Endothelial cell of hepatic sinusoid (primary cell): ENCODE measurements at regions not wholly inside any gene's neighbourhood (a gene's known extent, or its start where the extent isn't known, plus 50 kb on each side); places are given as distances from the start of the nearest gene placed in this dataset.
"Not testable (repeated sequence)": the region's sequence is repeated elsewhere in the genome, so short reads cannot be mapped to it uniquely, and the experiment has no call there.

Experiments used
- in situ Hi-C: cut with HindIII; loops from 2 replicates; pipeline ENCODE4 v1.10.0; 2017; ENCODE audit warnings: low sequenced_read_pairs

GRCh38 chr4:144363890-144364289 lies 223.4 kb upstream of the GYPA start:
- in situ Hi-C loops, result no loop called here

GRCh38 chr4:144366425-144366824 lies 225.9 kb upstream of the GYPA start:
- in situ Hi-C loops, result no loop called here

DNA sequence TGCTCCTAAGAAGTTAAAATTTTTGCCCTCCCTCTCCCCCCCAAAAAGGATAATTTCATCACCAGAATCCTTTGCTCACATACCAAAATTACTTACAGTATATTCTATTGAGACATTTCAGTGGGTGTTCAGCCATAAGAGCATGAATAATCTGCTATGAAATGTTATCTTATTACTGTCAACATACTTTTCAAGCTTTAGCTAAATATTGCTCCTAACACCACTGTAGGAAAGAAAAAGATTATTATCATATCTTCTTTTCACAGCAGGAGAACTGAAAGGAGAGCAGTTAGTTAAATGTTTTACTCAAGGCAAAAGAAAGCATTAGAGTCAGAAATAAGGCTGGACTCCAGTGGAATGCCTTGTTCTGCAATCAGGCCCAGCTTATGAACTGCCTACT lies 231.0 kb upstream of the GYPA start:
- in situ Hi-C loops, result no loop called here

DNA sequence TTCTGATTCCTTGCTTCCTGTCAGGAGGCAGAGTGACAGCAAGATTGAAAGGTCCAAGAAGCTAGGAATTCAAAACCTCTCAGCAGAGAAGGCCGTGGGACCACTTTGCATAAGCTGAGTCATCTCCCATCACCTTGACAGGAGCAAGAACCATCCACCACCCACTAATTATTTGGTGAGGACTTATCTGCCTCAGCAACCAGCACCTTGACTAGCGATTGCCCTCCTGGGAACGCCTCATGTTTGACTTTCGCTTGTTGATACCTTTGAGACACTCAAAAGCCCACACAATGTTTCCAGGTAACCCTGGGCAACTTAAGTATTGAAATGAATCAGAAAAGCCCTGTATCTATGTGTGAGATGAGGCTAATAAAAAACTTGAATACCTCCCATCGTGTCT lies 233.5 kb upstream of the GYPA start:
- in situ Hi-C loops, result no loop called here

- in situ Hi-C loops, result no loop called here
Measured at GRCh38 chr4:144376866-144377265, 236.3 kb upstream of the GYPA start.

- in situ Hi-C loops, result no loop called here
Measured at GRCh38 chr4:144384408-144384807, 243.9 kb upstream of the GYPA start.

DNA sequence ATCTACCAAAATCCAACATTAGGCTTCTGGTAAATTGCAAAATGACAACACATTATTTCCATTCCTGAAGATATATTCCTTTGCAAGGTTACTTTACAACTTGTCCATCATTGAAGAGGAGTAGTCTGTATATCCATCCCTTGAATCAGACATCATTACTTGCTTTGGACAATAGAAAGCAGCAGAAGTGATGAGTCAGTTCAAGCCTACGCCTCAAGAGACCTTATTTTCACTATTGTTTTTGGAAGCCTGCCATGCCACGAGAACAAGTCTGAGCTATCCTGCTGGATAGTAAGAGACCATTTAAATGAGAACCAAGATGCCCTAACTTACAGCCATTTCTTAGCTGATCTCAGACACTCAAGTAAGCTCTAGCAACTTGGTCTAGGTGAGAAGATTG lies 246.0 kb upstream of the HHIP start:
- in situ Hi-C loops, result no loop called here

DNA sequence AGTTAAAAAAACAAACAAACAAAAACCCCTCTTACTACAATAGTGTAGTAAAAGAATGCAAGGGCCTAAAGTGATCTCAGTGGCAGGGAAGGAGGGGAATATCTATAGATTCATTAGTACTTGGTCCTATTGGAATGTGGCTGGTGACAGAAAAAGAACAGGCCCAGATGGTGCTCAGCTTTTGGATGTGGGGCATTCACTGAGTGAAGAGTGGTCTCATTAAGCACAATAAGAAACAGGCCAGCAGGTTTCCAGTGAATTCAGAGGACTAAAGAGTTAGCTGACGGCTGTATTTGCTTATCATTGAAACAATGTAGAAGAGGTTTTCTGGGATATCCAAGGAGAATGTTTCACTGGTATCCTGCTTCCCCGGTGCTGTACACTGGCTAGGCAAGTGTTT lies 243.8 kb upstream of the HHIP start:
- in situ Hi-C loops, result no loop called here

GRCh38 chr4:144402999-144403398 lies 243.0 kb upstream of the HHIP start:
- in situ Hi-C loops, result no loop called here

- in situ Hi-C loops, result no loop called here
Measured at GRCh38 chr4:144403893-144404292, 242.1 kb upstream of the HHIP start.

DNA sequence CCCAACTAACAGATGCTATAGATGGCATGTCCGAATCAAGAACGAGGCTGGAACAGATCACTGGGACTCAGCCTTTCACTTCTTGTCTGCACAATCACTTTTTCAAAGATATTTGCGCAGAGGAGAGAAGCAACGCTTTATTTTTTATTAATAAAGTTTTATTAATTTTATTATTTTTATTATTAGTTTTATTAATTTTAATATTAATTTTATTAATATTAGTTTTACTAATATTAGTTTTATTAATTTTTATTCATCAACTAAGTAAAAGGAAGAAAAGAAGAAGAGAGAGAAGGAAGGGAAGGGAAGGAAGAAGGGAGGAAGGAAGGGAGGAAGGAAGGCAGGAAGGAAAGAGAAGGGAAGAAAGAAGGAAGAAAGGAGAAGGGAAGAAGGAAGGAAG lies 236.4 kb upstream of the HHIP start:
- in situ Hi-C loops, result no loop called here

GRCh38 chr4:144410230-144410783 lies 235.6 kb upstream of the HHIP start:
- in situ Hi-C loops, result no loop called here

DNA sequence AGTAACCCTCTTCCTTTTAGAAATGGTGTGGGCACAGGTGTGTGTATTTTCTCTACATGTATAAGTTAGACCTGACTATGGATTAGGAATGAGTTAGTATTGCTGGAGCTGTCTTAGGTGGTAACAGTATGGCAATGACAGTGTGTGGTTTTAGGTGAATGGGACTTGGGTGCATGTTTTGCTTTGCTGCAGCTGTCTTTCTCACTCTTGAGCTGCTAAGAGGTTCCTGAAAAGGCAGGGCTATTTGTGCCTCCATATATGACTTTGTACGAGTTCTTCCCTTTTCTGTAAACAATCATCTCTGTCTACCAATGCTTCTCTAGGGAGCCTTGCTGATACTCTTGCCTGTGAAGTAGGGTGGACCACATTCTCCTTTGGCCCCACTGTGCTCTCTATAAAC lies 234.8 kb upstream of the HHIP start:
- in situ Hi-C loops, result no loop called here

- in situ Hi-C loops, result no loop called here
Measured at GRCh38 chr4:144411700-144412099, 234.3 kb upstream of the HHIP start.

GRCh38 chr4:144421056-144421455 lies 224.9 kb upstream of the HHIP start:
- in situ Hi-C loops, result no loop called here

DNA sequence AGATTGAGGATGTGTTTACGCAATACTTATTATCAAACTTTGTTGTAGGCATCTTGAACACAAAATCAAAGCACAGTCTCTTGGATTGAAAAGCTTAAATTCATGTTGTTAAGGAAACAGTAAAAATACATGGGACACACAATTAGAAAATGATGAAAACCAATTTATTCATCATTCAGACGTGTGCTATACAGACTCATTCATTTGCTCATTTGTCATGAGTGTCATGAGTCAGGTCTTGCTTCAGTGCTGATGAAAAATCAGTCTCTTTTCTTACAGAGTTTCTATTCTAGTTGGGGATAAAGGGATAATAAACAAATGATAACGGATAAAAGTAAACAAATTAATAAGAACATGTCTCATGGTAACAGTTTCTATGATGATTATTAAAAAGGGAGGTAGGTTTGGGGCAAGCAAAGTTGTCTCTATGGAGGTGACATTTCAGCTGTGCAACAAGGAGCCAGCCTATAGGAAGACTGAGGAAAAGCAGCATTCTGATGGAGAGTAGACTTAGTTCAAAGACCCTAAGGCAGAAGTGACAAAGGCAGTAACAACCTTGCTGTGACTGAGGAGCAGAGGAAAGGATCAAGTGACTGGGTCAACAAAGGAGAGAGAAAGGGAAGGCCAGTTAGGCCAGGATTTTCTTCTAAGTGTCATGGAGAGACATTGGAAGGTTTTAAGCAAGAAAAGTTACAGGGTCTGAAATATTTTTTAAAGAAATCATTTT lies 224.0 kb upstream of the HHIP start:
- in situ Hi-C loops, result no loop called here

- in situ Hi-C loops, result no loop called here
Measured at GRCh38 chr4:144423930-144424329, 222.0 kb upstream of the HHIP start.

DNA sequence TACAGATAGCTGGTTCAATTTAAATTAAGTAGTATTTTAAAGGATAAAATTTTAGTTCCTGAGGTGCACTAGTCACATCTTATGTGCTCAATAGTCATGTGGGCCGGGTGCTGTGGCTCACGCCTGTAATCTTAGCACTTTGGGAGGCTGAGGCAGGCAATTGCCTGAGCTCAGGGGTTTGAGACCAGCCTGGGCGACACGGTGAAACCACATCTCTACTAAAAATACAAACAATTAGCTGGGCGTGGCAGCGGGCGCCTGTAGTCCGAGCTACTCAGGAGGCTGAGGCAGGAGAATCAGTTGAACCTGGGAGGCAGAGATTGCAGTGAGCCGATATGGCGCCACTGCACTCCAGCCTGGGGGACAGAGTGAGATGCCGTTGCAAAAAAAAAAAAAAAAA lies 219.9 kb upstream of the HHIP start:
- in situ Hi-C loops, result not testable (repeated sequence)

DNA sequence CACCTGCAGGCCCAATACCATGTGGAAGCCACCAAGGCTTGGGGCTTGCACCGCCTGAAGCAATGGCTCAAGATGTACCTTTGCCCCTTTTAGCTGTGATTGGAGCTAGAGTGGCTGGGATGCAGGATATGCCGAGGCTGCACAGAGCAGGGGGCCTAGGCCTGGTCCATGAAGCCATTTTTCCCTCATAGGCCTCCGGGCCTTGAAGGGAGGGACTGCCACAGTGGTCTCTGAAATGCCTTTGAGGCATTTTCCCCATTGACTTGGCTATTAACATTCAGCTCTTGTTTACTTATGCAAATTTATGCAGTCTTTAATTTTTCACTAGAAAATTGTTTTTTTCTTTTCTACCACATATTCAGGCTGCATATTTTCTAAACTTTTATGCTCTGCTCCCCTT lies 203.2 kb upstream of the HHIP start:
- in situ Hi-C loops, result no loop called here

GRCh38 chr4:144449611-144450010 lies 196.3 kb upstream of the HHIP start:
- in situ Hi-C loops, result no loop called here

DNA sequence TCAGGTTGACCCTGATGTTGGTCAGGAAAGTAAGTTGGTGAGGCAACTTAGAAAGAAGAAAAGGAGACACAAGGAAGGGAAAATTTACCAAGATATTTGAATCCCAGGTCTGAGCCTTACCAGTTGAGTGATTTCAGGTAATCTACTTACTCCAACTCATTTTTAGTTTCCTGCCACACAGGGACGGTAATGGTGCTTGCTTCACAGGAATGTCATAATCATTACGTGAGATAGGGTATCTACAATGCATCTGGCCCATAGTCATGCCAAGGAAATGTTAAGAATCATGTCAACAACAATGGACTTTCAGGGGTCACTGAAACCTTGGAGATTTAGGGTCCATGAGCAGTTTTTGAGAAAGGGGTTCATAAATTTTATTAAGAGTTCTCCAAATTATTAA lies 195.4 kb upstream of the HHIP start:
- in situ Hi-C loops, result no loop called here

GRCh38 chr4:144451766-144452450 lies 194.0 kb upstream of the HHIP start:
- in situ Hi-C loops, result no loop called here
